ENCODE measurements at regions not wholly inside any gene's neighbourhood (a gene's known extent, or its start where the extent isn't known, plus 50 kb on each side); places are given as distances from the start of the nearest gene placed in this dataset.

DNA sequence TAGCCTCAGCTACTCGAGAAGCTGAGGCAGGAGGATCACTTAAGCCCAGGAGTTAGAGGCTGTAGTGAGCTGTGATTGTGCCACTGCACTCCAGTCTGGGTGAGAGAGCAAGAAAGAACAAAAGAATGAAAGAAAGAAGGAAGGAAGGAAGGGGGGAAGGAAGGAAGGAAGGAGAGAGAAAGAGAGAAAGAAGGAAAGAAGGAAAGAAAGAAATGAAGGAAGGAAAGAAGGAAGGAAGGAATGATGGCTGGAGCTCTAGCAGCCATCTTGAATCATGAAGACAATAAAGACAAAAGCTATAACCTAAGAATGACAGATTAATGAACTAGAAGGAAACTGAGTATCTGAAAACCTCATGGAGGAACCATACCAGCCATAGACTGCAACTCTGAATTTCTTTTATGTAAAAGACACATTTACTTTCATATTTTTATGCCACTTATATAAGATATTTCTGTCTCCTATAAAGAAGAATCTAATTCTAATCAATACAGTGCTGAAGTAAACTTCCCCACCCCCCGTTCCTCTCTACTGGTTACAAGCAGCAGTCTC is 522.3 kb upstream of the JARID2 start:
- no peak overlapping the region for H3K4me3 ChIP-seq (ENCODE audit: low read depth, low read length)
- no peak for DNase-seq (ENCODE audit: low read depth, low spot score)
- TF ChIP-seq, protein P1, sequence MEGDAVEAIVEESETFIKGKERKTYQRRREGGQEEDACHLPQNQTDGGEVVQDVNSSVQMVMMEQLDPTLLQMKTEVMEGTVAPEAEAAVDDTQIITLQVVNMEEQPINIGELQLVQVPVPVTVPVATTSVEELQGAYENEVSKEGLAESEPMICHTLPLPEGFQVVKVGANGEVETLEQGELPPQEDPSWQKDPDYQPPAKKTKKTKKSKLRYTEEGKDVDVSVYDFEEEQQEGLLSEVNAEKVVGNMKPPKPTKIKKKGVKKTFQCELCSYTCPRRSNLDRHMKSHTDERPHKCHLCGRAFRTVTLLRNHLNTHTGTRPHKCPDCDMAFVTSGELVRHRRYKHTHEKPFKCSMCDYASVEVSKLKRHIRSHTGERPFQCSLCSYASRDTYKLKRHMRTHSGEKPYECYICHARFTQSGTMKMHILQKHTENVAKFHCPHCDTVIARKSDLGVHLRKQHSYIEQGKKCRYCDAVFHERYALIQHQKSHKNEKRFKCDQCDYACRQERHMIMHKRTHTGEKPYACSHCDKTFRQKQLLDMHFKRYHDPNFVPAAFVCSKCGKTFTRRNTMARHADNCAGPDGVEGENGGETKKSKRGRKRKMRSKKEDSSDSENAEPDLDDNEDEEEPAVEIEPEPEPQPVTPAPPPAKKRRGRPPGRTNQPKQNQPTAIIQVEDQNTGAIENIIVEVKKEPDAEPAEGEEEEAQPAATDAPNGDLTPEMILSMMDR (IDR thresholded peaks at IDR 0.05; ENCODE audit: low read depth, low read length), result no peak
- in situ Hi-C loops (cut with HindIII; ENCODE audit: low sequenced_read_pairs), result no loop called here

DNA sequence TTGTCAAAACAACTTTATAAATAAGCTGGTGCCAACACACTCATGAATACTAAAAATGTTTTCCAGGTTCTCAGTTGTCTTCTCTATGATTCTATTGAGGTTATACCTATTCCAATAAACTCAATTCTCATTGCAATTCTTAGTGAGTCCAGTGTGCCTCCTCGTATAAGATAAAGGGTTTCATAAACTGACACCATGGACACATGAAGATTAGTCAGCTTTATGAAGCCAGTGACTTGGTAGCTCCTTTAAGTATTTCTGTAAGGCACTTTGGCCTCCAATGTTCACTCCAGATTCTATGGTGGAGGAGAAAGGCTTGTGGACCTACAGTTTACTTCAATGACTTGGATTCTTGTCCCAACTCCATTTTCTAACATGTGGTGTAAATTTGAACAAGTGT is 521.3 kb upstream of the JARID2 start:
- no peak for DNase-seq (ENCODE audit: low read depth, low spot score)
- H3K4me3 ChIP-seq (ENCODE audit: low read depth, low read length), result no peak overlapping the region
- in situ Hi-C loops (cut with HindIII; ENCODE audit: low sequenced_read_pairs), result no loop called here
- TF ChIP-seq, protein P1 (IDR thresholded peaks at IDR 0.05; ENCODE audit: low read depth, low read length), result no peak

DNA sequence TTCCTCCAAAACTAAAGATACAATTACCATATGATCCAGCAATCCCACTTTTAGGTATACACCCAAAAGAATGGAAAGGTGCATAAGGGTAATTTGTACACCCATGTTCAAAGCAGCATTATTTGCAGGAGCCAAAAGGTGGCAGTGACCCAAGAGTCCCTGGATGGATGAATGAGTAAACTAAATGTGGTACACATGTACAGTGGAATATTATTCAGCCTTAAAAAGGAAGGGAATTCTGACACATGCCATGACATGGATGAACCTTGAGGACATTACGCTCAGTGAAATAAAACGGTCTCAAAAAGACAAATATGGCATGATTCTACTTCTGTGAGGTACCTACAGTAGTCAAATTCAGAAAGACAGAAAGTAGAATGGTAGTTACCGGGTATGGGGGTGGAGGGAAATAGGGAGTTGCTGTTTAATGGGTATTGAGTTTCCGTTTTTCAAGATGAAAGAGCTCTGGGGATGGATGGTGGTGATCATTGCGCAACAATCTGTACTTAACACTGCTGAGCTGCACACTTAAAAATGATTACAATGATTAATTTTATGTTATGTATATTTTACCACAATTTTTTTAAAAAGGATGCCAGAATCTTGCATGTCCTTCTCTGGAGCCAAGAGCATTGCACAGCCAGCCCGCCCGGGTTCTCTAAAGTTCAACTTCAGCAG is 518.9 kb upstream of the JARID2 start:
- TF ChIP-seq, protein P1 (IDR thresholded peaks at IDR 0.05; ENCODE audit: low read depth, low read length), result no peak
- in situ Hi-C loops (cut with HindIII; ENCODE audit: low sequenced_read_pairs), result no loop called here
- DNase-seq (ENCODE audit: low read depth, low spot score), result no peak
- no peak overlapping the region for H3K4me3 ChIP-seq (ENCODE audit: low read depth, low read length)

DNA sequence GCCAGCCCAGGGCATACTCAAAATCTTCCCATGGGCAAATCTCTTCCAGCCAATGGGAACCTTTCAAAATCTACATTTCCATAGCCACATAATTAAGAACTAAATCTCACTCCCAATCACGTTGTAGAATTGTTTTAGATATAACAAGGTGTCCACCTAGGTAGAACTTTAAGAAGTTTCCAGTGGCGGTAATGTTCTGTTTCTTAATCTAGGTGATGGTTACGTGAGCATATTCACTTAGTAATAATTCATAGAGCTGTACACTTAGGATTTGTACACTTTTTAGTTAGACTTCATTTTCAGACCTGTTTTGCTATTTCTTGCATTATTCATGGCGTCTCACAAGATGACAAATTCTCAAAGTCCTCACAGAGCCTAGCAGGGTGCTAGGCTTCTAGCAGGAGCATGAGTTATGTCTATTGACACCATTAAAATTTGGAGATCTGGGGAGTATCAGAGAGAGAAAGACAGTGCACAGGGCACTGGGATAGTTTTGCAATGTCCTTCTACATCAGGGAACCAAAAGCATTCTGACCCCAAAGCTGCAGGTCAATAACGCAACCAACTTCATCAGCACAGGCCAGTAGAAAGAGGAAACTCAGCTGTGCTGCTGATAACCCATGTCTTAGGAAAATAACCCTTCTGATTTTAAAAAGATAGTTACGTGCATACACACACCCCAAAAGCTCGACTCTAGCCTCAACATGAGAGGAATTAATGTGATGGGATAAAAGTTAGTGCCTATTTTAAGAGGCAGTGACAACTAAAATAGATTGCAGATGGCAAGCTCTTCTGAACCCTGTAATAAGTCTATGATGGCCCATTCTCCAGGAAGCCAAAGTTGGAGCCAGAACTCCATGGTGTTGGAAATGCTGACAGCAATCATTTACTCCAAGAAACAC is 518.1 kb upstream of the JARID2 start:
- no peak overlapping the region for H3K4me3 ChIP-seq (ENCODE audit: low read depth, low read length)
- DNase-seq (ENCODE audit: low read depth, low spot score), result no peak
- TF ChIP-seq, protein P1 (IDR thresholded peaks at IDR 0.05; ENCODE audit: low read depth, low read length), result no peak
- in situ Hi-C loops (cut with HindIII; ENCODE audit: low sequenced_read_pairs), result no loop called here

DNA sequence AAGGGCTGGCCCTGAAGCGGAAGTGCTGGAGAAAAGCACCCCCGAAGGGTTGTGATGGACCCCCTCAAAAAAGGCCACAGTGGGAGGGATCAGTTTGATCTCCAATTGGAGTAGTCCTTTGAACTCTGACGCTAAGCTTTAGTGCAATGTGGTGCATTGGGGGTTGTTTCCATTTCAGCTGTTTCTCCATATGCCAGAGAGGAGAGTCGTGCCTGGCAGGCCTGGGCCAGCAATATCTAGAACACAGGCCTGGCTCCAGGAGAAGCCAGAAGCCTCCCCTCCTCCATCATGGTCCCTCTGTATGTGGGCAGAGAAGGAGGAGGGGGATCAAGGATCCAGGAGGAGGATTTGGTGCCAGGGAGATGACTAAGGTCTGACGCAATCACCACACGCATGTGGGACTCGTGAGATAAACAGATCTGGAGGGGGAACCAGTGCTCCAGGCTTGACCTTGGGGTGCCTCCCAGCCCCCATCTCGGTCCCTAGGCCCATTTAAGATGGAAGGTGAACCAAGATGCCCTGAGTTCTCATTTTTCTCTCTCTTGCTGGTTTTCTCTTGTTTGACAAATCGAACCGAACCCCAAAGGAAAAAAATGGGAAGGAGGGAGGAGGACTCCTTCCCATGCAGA is 517.4 kb upstream of the JARID2 start:
- DNase-seq (ENCODE audit: low read depth, low spot score), result no peak
- H3K4me3 ChIP-seq (ENCODE audit: low read depth, low read length), result no peak overlapping the region
- TF ChIP-seq, protein P1 (IDR thresholded peaks at IDR 0.05; ENCODE audit: low read depth, low read length), result no peak
- in situ Hi-C loops (cut with HindIII; ENCODE audit: low sequenced_read_pairs), result no loop called here

DNA sequence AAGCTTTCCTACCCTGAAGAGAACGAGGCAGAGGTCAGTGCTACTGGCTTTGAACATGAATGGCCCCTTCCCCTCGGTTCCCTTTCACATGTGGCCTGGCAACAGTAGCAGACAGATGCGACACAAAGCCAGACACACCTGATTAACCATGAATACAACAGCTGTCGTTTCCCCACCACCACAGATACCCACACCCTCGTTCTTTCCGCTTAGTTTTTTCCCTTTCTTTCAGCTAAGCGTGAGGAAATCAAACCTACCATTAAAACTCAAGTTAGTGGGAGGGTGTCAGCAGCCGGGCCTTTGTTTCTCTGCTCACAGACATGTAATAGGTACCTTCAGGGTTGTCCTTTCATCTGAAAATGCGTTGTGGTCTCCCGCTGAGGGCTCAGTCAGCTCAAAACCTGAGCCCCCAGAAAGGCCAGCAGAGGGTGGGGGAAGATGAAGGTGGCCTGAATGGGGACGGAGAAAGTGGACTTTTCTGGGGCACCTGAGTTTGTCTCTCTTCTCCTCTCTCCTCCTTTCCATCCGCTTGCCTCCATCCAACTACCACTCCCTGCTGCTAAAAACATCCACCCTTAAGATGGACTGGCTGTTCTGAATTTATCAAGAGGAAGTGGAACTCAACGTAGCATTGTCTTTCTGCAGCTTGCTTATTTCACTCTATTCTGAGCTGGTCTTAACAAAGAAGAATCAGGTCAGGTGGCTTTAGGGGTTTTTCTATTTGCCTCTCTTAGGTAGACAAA is 516.6 kb upstream of the JARID2 start:
- TF ChIP-seq, protein P1 (IDR thresholded peaks at IDR 0.05; ENCODE audit: low read depth, low read length), result no peak
- H3K4me3 ChIP-seq (ENCODE audit: low read depth, low read length), result no peak overlapping the region
- DNase-seq (ENCODE audit: low read depth, low spot score), result no peak
- in situ Hi-C loops (cut with HindIII; ENCODE audit: low sequenced_read_pairs), result no loop called here

Measured in astrocyte of the spinal cord (primary cell).